ENCODE measurements at regions not wholly inside any gene's neighbourhood (a gene's known extent, or its start where the extent isn't known, plus 50 kb on each side); places are given as distances from the start of the nearest gene placed in this dataset.

GRCh38 chr3:74920721-74921350 is 306.4 kb upstream of the CNTN3 start:
- Mint-ChIP-seq H3K27me3 (ENCODE audit: low read depth) (peaks cover 3% of the 10 kb centered on the region), H3K36me3 (ENCODE audit: insufficient read depth in 1 of 3, low read depth in 3 of 3) (no peaks in the 10 kb centered on the region), H3K9me3 (no peaks in the 10 kb centered on the region), H3K27ac (no peak overlapping the region), H3K4me1 (no peaks in the 10 kb centered on the region), H3K4me3 (no peak overlapping the region)
- Histone ChIP-seq H2BK120ac (ENCODE audit: low read depth, low read length, poor library complexity, severe bottlenecking) (no peak overlapping the region), H3K4me2 (ENCODE audit: insufficient read depth, insufficient read length, low read length) (no peak overlapping the region), H3K14ac (ENCODE audit: insufficient read depth, low read length) (no peak overlapping the region), H4K91ac (ENCODE audit: insufficient read length, low read depth, low read length) (no peak overlapping the region), H4K5ac (ENCODE audit: insufficient read length, low read depth, low read length) (no peak overlapping the region), H2BK15ac (ENCODE audit: low read depth, low read length) (no peak overlapping the region), H3T11ph (ENCODE audit: low read length) (no peak overlapping the region), H3K79me2 (ENCODE audit: insufficient read depth, low read length) (no peaks in the 10 kb centered on the region), H3K18ac (ENCODE audit: insufficient read length, low read depth, low read length) (no peak overlapping the region), H3K4ac (ENCODE audit: low read depth, low read length) (no peak overlapping the region), H4K8ac (replicated peaks; ENCODE audit: insufficient read length, low read depth, low read length) (no peak overlapping the region), H3K4me1 (ENCODE audit: insufficient read depth, low read length) (no peaks in the 10 kb centered on the region), H2AK5ac (ENCODE audit: insufficient read length, low read length) (no peak overlapping the region), H3K79me1 (ENCODE audit: insufficient read depth, low read depth, low read length, poor library complexity, severe bottlenecking) (no peaks in the 10 kb centered on the region), H3K23ac (ENCODE audit: insufficient read length, low read depth, low read length) (no peak overlapping the region), H3K23me2 (ENCODE audit: insufficient read length, low read depth, low read length, poor library complexity, severe bottlenecking) (no peaks in the 10 kb centered on the region), H3K9ac (ENCODE audit: extremely low read depth, insufficient read length, low read length) (no peak overlapping the region), H2BK5ac (ENCODE audit: insufficient read length, low read length) (no peak overlapping the region), H2BK12ac (ENCODE audit: insufficient read length, low read depth, low read length) (no peak overlapping the region), H2BK20ac (ENCODE audit: low read depth, low read length, poor library complexity, severe bottlenecking) (no peak overlapping the region), H3K27me3 (ENCODE audit: insufficient read depth, low read length) (no peaks in the 10 kb centered on the region), H3K56ac (ENCODE audit: insufficient read length, low read depth, low read length) (no peak overlapping the region), H3K9me3 (ENCODE audit: control insufficient read depth, low read depth, low read length) (no peaks in the 10 kb centered on the region), H3K27ac (ENCODE audit: insufficient read length, low read depth, low read length) (no peak overlapping the region), H2AFZ (ENCODE audit: low read length) (no peak overlapping the region), H4K20me1 (ENCODE audit: control insufficient read depth, insufficient read depth, insufficient read length) (no peaks in the 10 kb centered on the region)
- no peak for TF ChIP-seq CTCF (conservative IDR thresholded peaks at IDR 0.05)
- DNase-seq = no peak
- no CpG with 5 or more reads among the region's 4 CpGs for WGBS (ENCODE audit: extremely low coverage, insufficient read length, low lambda C conversion rate)

Data from H9 (cell line).